LNCaP clone FGC (cell line): ENCODE measurements at regions not wholly inside any gene's neighbourhood (a gene's known extent, or its start where the extent isn't known, plus 50 kb on each side); places are given as distances from the start of the nearest gene placed in this dataset.

Source experiments
- DNase-seq: peaks from one replicate; pipeline ENCODE4 v3.0.0-alpha.2; 2011; ENCODE audit warnings: low read depth
- H3K4me3 ChIP-seq: 2 replicates; pipeline ENCODE4 v1.5.1; 2011; ENCODE audit warnings: mild to moderate bottlenecking, low read depth, low read length, control low read depth
- TF ChIP-seq, protein P1 (sequence below): IDR thresholded peaks from 2 replicates; pipeline ENCODE4 v1.5.1; 2012; ENCODE audit warnings: mild to moderate bottlenecking; ENCODE audit not compliant: control insufficient read depth, insufficient read depth; ENCODE audit errors: extremely low read depth

DNA sequence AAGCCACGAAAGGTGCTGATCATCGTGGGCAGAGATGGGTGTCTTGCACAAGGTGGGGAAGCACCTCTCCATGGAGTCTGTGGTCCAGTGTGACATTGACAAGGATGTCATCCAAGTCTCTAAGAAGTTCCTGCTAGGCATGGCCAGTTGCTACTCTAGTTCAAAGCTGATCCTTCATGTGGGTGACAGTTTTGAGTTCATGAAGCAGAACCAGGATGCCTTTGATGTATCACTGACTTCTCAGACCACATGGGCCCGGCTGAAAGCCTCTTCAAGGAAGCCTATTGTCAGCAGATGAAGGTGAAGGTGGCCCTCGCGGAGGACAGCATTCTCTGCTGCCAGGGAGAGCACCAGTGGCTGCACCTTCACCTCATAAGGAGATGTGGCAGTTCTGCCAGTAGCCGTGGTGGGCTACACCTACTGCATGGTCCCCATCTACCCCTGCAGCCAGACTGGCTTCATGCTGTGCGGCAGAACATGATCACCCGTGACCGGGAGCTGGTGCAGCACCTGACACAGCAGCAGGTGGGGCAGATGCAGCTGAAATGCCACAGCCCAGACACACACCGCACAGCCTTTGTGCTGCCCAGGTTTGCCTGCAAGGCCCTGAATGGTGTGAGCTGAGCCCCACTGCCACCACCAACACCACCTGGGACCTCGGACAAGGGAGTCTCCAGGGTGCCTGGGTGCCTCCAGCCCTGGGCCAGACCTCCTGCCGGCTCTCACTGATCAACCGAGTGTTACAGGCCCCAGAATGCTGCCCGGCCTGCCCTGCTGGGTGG, 75.0 kb upstream of the SULF2 start:
- TF ChIP-seq, protein P1, sequence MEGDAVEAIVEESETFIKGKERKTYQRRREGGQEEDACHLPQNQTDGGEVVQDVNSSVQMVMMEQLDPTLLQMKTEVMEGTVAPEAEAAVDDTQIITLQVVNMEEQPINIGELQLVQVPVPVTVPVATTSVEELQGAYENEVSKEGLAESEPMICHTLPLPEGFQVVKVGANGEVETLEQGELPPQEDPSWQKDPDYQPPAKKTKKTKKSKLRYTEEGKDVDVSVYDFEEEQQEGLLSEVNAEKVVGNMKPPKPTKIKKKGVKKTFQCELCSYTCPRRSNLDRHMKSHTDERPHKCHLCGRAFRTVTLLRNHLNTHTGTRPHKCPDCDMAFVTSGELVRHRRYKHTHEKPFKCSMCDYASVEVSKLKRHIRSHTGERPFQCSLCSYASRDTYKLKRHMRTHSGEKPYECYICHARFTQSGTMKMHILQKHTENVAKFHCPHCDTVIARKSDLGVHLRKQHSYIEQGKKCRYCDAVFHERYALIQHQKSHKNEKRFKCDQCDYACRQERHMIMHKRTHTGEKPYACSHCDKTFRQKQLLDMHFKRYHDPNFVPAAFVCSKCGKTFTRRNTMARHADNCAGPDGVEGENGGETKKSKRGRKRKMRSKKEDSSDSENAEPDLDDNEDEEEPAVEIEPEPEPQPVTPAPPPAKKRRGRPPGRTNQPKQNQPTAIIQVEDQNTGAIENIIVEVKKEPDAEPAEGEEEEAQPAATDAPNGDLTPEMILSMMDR = no peak

DNA sequence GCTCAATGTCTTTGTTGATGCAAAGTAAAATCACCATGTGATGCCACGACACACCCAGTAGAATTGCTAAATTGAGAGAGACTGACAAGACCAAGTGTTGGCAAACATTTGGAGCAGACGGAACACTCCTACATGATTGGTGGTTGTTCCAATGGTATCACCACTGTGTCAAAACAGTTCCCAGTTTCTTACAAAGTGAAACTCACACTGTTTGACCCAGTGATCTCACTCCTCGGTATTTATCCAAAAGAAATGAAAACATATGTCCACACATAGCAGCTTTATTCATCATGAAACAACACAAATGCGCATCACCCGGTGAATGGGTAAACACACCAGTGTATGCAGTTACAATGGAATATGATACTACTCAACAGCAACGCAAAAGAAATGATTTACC, 74.0 kb upstream of the SULF2 start:
- TF ChIP-seq, protein P1 = no peak
- DNase-seq = no peak
- H3K4me3 ChIP-seq = no peak overlapping the region

More for the DNA sequence above, 75.0 kb upstream of the SULF2 start:
- H3K4me3 ChIP-seq = no peak overlapping the region
- DNase-seq = no peak

- H3K4me3 ChIP-seq = no peak overlapping the region
- TF ChIP-seq, protein P1 = no peak
- DNase-seq = no peak
These were observed 72.5 kb upstream of the SULF2 start for GRCh38 chr20:47857569-47858464.

GRCh38 chr20:47857187-47857568, 71.9 kb upstream of the SULF2 start:
- TF ChIP-seq, protein P1 = no peak
- H3K4me3 ChIP-seq = no peak overlapping the region
- DNase-seq = no peak

- DNase-seq = no peak
- TF ChIP-seq, protein P1 = no peak
- H3K4me3 ChIP-seq = no peak overlapping the region
These were observed 70.5 kb upstream of the SULF2 start for GRCh38 chr20:47855799-47856198.

GRCh38 chr20:47854687-47855212, 69.5 kb upstream of the SULF2 start:
- DNase-seq = peak; percentile 6
- TF ChIP-seq, protein P1 = peak; percentile 56
- no peak overlapping the region for H3K4me3 ChIP-seq
